HG02885 (cell line): ENCODE measurements at regions not wholly inside any gene's neighbourhood (a gene's known extent, or its start where the extent isn't known, plus 50 kb on each side); places are given as distances from the start of the nearest gene placed in this dataset.

Source experiments
- ATAC-seq: cut with Tn5 transposase; IDR thresholded peaks from one replicate; pipeline ENCODE4 v1.9.1; 2021; ENCODE audit warnings: mild to moderate bottlenecking; ENCODE audit not compliant: unreplicated experiment, poor library complexity

- no peak for ATAC-seq
These were observed 310.7 kb downstream of the TNS1 start for GRCh38 chr2:217691920-217692666.

GRCh38 chr2:217691516-217691915, 311.3 kb downstream of the TNS1 start:
- no peak for ATAC-seq

- no peak for ATAC-seq
These were observed 313.7 kb downstream of the TNS1 start for GRCh38 chr2:217689053-217689452.

- ATAC-seq = no peak
These were observed 314.3 kb downstream of the TNS1 start for GRCh38 chr2:217688494-217688893.

- ATAC-seq = no peak
These were observed 315.0 kb downstream of the TNS1 start for GRCh38 chr2:217687771-217688170.

- ATAC-seq = no peak
These were observed 317.6 kb downstream of the TNS1 start for GRCh38 chr2:217685255-217685605.

- no peak for ATAC-seq
These were observed 318.2 kb downstream of the TNS1 start for GRCh38 chr2:217684431-217685254.

GRCh38 chr2:217683106-217683870, 319.5 kb downstream of the TNS1 start:
- no peak for ATAC-seq

- ATAC-seq = no peak
These were observed 321.0 kb downstream of the TNS1 start for GRCh38 chr2:217681791-217682190.

GRCh38 chr2:217680381-217680780, 322.4 kb downstream of the TNS1 start:
- no peak for ATAC-seq

- ATAC-seq = no peak
These were observed 329.2 kb downstream of the TNS1 start for GRCh38 chr2:217673627-217674026.

- no peak for ATAC-seq
These were observed 330.3 kb downstream of the TNS1 start for GRCh38 chr2:217672472-217672871.

- no peak for ATAC-seq
These were observed 330.9 kb downstream of the TNS1 start for GRCh38 chr2:217671871-217672270.

- ATAC-seq = no peak
These were observed 331.7 kb downstream of the TNS1 start for GRCh38 chr2:217671075-217671474.

- ATAC-seq = no peak
These were observed 333.0 kb downstream of the TNS1 start for GRCh38 chr2:217669831-217670230.

- ATAC-seq = no peak
These were observed 335.3 kb downstream of the TNS1 start for GRCh38 chr2:217667512-217667911.

- no peak for ATAC-seq
These were observed 335.8 kb downstream of the TNS1 start for GRCh38 chr2:217667035-217667434.

GRCh38 chr2:217666338-217666737, 336.5 kb downstream of the TNS1 start:
- ATAC-seq = peak; percentile 53

GRCh38 chr2:217664761-217665160, 338.0 kb downstream of the TNS1 start:
- no peak for ATAC-seq

GRCh38 chr2:217662984-217663602, 339.7 kb downstream of the TNS1 start:
- no peak for ATAC-seq

GRCh38 chr2:217661378-217661777, 341.4 kb downstream of the TNS1 start:
- no peak for ATAC-seq
